C4-2B (cell line): ENCODE measurements at regions not wholly inside any gene's neighbourhood (a gene's known extent, or its start where the extent isn't known, plus 50 kb on each side); places are given as distances from the start of the nearest gene placed in this dataset.

ENCODE experiments used
- H3K27ac ChIP-seq: fragments of 450-650 bp; 2 replicates; pipeline ENCODE4 v1.5.1; 2017
- CTCF ChIP-seq: fragments of 450-650 bp; conservative IDR thresholded peaks from 2 replicates; pipeline ENCODE4 v1.5.1; 2017; ENCODE audit warnings: mild to moderate bottlenecking
- ZFX ChIP-seq: fragments of 450-650 bp; IDR thresholded peaks from 2 replicates; pipeline ENCODE4 v1.6.1; 2017

GRCh38 chr2:148567716-148568115 is 76.8 kb upstream of the EPC2 start:
- H3K27ac ChIP-seq = no peak overlapping the region

GRCh38 chr2:148568597-148568996 is 76.0 kb upstream of the EPC2 start:
- TF ChIP-seq CTCF (no peak), ZFX (no peak)
- H3K27ac ChIP-seq = no peak overlapping the region

More at GRCh38 chr2:148567716-148568115, 76.8 kb upstream of the EPC2 start:
- TF ChIP-seq CTCF (no peak), ZFX (no peak)

- no peak overlapping the region for H3K27ac ChIP-seq
- TF ChIP-seq ZFX (no peak), CTCF (no peak)
These were observed 75.3 kb upstream of the EPC2 start for GRCh38 chr2:148569221-148569620.

GRCh38 chr2:148570989-148571388 is 73.6 kb upstream of the EPC2 start:
- TF ChIP-seq ZFX (no peak), CTCF (no peak)
- no peak overlapping the region for H3K27ac ChIP-seq

- TF ChIP-seq ZFX = no peak
- no peak for TF ChIP-seq CTCF
- H3K27ac ChIP-seq = no peak overlapping the region
These were observed 66.6 kb upstream of the EPC2 start for GRCh38 chr2:148577845-148578492.

- H3K27ac ChIP-seq = no peak overlapping the region
- TF ChIP-seq CTCF = no peak
- TF ChIP-seq ZFX = no peak
These were observed 66.1 kb upstream of the EPC2 start for GRCh38 chr2:148578493-148578884.

- H3K27ac ChIP-seq = no peak overlapping the region
- TF ChIP-seq CTCF (no peak), ZFX (no peak)
These were observed 61.7 kb upstream of the EPC2 start for GRCh38 chr2:148582679-148583511.
